22Rv1 (cell line): ENCODE measurements at regions not wholly inside any gene's neighbourhood (a gene's known extent, or its start where the extent isn't known, plus 50 kb on each side); places are given as distances from the start of the nearest gene placed in this dataset.

ENCODE experiments used
- CTCF ChIP-seq: fragments of 450-650 bp; IDR thresholded peaks from 2 replicates; pipeline ENCODE4 v1.5.1; 2017; ENCODE audit warnings: mild to moderate bottlenecking
- ZFX ChIP-seq: fragments of 450-650 bp; IDR thresholded peaks from 2 replicates; pipeline ENCODE4 v1.6.1; 2017; ENCODE audit warnings: antibody characterized with exemption, borderline replicate concordance

- TF ChIP-seq CTCF (no peak), ZFX (no peak)
Observed at GRCh38 chr16:88200896-88201185, 181.9 kb upstream of the ZNF469 start.
